ENCODE measurements at regions not wholly inside any gene's neighbourhood (a gene's known extent, or its start where the extent isn't known, plus 50 kb on each side); places are given as distances from the start of the nearest gene placed in this dataset.

GRCh38 chr4:20598626-20599025 is 101.6 kb upstream of the PACRGL start:
- Histone ChIP-seq H2AK5ac (ENCODE audit: insufficient read length, low read length) (no peak overlapping the region), H3K9me3 (ENCODE audit: control insufficient read depth, low read depth, low read length) (no peaks in the 10 kb centered on the region), H2BK12ac (ENCODE audit: insufficient read length, low read depth, low read length) (no peak overlapping the region), H2BK120ac (ENCODE audit: low read depth, low read length, poor library complexity, severe bottlenecking) (no peak overlapping the region), H3K4ac (ENCODE audit: low read depth, low read length) (no peak overlapping the region), H3K4me2 (ENCODE audit: insufficient read depth, insufficient read length, low read length) (no peak overlapping the region), H3K18ac (ENCODE audit: insufficient read length, low read depth, low read length) (no peak overlapping the region), H3T11ph (ENCODE audit: low read length) (no peak overlapping the region), H4K91ac (ENCODE audit: insufficient read length, low read depth, low read length) (no peak overlapping the region), H3K14ac (ENCODE audit: insufficient read depth, low read length) (no peak overlapping the region), H4K5ac (ENCODE audit: insufficient read length, low read depth, low read length) (no peak overlapping the region), H4K20me1 (ENCODE audit: control insufficient read depth, insufficient read depth, insufficient read length) (no peaks in the 10 kb centered on the region), H3K23ac (ENCODE audit: insufficient read length, low read depth, low read length) (no peak overlapping the region), H3K79me1 (ENCODE audit: insufficient read depth, low read depth, low read length, poor library complexity, severe bottlenecking) (no peaks in the 10 kb centered on the region), H4K8ac (replicated peaks; ENCODE audit: insufficient read length, low read depth, low read length) (no peak overlapping the region), H2BK20ac (ENCODE audit: low read depth, low read length, poor library complexity, severe bottlenecking) (no peak overlapping the region), H3K9ac (ENCODE audit: extremely low read depth, insufficient read length, low read length) (no peak overlapping the region), H2AFZ (ENCODE audit: low read length) (no peak overlapping the region), H3K56ac (ENCODE audit: insufficient read length, low read depth, low read length) (no peak overlapping the region), H3K27ac (ENCODE audit: insufficient read length, low read depth, low read length) (no peak overlapping the region), H3K4me1 (ENCODE audit: insufficient read depth, low read length) (no peaks in the 10 kb centered on the region), H3K23me2 (ENCODE audit: insufficient read length, low read depth, low read length, poor library complexity, severe bottlenecking) (no peaks in the 10 kb centered on the region), H2BK15ac (ENCODE audit: low read depth, low read length) (no peak overlapping the region), H3K79me2 (ENCODE audit: insufficient read depth, low read length) (no peaks in the 10 kb centered on the region), H3K27me3 (ENCODE audit: insufficient read depth, low read length) (no peaks in the 10 kb centered on the region), H2BK5ac (ENCODE audit: insufficient read length, low read length) (no peak overlapping the region)
- H3K4me3 Mint-ChIP-seq, result no peak overlapping the region
- no peak overlapping the region; a peak in 1 of 7 replicates for H3K27ac Mint-ChIP-seq
- no peak for TF ChIP-seq CTCF (conservative IDR thresholded peaks at IDR 0.05)
- H3K9me3 Mint-ChIP-seq, result no peaks in the 10 kb centered on the region; a peak in 1 of 5 replicates
- no peaks in the 10 kb centered on the region for H3K27me3 Mint-ChIP-seq (ENCODE audit: low read depth)
- no peak for DNase-seq
- WGBS (ENCODE audit: extremely low coverage, insufficient read length, low lambda C conversion rate), result no CpG with 5 or more reads among the region's 4 CpGs
- no peaks in the 10 kb centered on the region for H3K4me1 Mint-ChIP-seq
- 0 out of 7 replicates have a peak, but pooled peaks cover 0 to 4% (median 0%) of the 10 kb centered on the region in 3 experiments for H3K36me3 Mint-ChIP-seq (ENCODE audit: insufficient read depth in 1 of 3, low read depth in 3 of 3)
